Lower lobe of right lung (tissue), 2 donors: ENCODE measurements at regions not wholly inside any gene's neighbourhood (a gene's known extent, or its start where the extent isn't known, plus 50 kb on each side); places are given as distances from the start of the nearest gene placed in this dataset.

Source experiments
- ATAC-seq, 2 donors: fragments of 200-7000 bp; cut with Tn5 transposase; one replicate each; pipeline ENCODE4 v1.9.1; 2020 to 2022; ENCODE audit warnings: mild to moderate bottlenecking in 2 of 2, moderate library complexity in 2 of 2
- DNase-seq: peaks from one replicate; pipeline ENCODE4 v3.0.0-alpha.2; 2020
- H3K27ac ChIP-seq: fragments of 200-600 bp; one replicate; pipeline ENCODE4 v1.8.0; 2022
- H3K27me3 ChIP-seq: fragments of 200-600 bp; one replicate; pipeline ENCODE4 v1.8.0; 2022; ENCODE audit warnings: low read depth
- H3K36me3 ChIP-seq: fragments of 200-600 bp; one replicate; pipeline ENCODE4 v1.8.0; 2022; ENCODE audit warnings: mild to moderate bottlenecking
- H3K4me1 ChIP-seq: fragments of 200-600 bp; one replicate; pipeline ENCODE4 v1.8.0; 2022
- H3K4me3 ChIP-seq: fragments of 200-600 bp; one replicate; pipeline ENCODE4 v1.8.0; 2022; ENCODE audit warnings: mild to moderate bottlenecking
- H3K9me3 ChIP-seq: fragments of 200-600 bp; one replicate; pipeline ENCODE4 v1.8.0; 2022
- intact Hi-C: fragments of 100-400 bp; cut with DNase I; formaldehyde crosslinking; loops from one replicate; pipeline ENCODE4 v1.11.0; 2022
- TF ChIP-seq, protein P1 (sequence below): fragments of 200-600 bp; IDR thresholded peaks from one replicate; pipeline ENCODE4 v1.8.0; 2022; ENCODE audit warnings: antibody characterized with exemption, mild to moderate bottlenecking
- donor health status: DM: no; HTN: yes; CAD: no; lungs with severe emphysema.

DNA sequence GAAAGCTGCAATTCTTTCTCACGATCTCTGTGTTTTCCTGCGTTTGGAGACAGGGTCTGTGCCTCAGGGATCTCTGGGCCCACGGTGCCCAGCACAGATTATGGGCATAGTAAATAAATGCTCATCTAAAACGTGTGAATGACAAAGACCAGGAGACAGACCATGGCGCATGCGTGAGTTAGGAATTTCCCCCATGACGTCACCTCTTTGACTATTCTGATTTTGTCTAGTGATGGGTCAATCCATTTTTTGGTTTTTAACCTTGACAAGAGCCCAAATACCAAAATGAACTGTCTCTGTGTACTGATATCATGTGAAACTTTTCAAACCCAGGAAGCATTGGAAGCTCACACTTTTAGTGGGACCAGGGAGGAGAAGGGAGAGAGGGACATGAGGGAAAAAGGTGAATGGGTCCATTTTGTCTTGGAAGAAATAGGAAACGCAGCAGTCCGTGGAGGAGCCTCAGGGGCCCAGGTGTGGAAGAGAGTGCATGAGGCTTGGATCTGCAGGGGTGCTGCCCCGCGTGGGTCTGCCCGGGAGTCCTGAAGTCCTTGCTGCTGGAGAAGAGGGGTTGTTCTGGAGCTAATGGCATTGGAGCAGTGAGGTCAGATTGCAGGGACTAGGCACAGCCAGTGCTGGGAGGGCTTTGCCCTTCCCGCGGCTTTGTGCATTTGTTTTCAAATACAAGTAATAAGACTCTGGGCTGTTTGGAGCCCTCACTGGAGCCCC, 172.2 kb downstream of the ASB1 start:
- Histone ChIP-seq H3K4me3 (no peak overlapping the region), H3K27me3 (no peaks in the 10 kb centered on the region), H3K4me1 (peaks cover 42% of the 10 kb centered on the region), H3K36me3 (no peaks in the 10 kb centered on the region), H3K27ac (no peak overlapping the region), H3K9me3 (no peaks in the 10 kb centered on the region)
- no peak for DNase-seq
- intact Hi-C loops, result no loop called here
- ATAC-seq, result no peak
- TF ChIP-seq, protein P1, sequence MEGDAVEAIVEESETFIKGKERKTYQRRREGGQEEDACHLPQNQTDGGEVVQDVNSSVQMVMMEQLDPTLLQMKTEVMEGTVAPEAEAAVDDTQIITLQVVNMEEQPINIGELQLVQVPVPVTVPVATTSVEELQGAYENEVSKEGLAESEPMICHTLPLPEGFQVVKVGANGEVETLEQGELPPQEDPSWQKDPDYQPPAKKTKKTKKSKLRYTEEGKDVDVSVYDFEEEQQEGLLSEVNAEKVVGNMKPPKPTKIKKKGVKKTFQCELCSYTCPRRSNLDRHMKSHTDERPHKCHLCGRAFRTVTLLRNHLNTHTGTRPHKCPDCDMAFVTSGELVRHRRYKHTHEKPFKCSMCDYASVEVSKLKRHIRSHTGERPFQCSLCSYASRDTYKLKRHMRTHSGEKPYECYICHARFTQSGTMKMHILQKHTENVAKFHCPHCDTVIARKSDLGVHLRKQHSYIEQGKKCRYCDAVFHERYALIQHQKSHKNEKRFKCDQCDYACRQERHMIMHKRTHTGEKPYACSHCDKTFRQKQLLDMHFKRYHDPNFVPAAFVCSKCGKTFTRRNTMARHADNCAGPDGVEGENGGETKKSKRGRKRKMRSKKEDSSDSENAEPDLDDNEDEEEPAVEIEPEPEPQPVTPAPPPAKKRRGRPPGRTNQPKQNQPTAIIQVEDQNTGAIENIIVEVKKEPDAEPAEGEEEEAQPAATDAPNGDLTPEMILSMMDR, result no peak

DNA sequence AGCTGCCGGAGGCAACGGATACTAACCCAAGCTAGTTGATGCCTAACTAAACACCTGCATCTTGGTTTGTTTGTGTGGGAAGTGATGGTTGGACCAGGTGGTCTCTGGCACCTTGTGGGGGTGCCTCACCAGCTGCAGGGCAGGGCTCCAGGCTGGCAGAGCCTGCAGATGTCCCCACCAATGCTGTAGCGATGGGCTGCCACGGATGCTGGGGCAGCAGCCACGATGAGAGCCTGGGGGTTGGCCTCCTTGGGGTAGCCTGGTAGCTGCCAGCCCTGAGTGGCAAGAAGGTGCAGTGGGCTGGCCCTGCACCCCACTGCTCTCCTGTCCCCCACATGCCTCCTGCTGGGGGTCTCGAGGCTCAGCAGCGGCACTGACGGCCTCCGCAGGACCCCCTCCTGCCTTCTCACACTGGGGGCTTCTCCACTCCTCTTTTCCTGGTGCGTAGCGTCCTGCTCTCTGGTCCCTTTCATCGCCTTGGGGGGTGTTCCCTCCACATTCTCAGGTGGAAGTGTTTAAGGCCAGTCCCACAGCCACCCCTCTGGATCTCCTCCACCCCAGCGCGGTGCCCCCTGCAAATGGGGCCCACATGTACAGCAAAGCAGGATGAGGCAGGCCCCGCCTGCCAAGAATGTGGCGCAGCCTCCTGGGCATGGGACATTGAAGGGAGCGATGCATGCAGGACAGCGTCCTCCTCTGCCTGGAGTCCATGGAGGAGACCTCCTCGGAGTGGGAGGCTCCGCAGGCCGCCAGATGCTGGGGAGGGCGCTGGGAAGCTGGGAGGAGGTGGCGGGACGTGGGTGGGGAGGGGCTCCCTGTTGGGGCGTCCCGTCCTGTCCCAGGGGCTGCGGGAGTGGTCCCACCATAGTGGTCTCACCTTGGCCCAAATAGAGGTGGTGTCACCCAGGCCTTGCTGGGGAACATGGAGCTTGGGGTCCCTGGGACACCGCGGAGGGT, 173.1 kb downstream of the ASB1 start:
- peaks cover 42% of the 10 kb centered on the region for H3K4me1 ChIP-seq
- intact Hi-C loops, result no loop called here
- H3K4me3 ChIP-seq, result no peak overlapping the region
- no peaks in the 10 kb centered on the region for H3K27me3 ChIP-seq
- no peaks in the 10 kb centered on the region for H3K36me3 ChIP-seq
- TF ChIP-seq, protein P1, result no peak
- no peak overlapping the region for H3K27ac ChIP-seq
- ATAC-seq (no peak), DNase-seq (no peak)
- H3K9me3 ChIP-seq, result no peaks in the 10 kb centered on the region

DNA sequence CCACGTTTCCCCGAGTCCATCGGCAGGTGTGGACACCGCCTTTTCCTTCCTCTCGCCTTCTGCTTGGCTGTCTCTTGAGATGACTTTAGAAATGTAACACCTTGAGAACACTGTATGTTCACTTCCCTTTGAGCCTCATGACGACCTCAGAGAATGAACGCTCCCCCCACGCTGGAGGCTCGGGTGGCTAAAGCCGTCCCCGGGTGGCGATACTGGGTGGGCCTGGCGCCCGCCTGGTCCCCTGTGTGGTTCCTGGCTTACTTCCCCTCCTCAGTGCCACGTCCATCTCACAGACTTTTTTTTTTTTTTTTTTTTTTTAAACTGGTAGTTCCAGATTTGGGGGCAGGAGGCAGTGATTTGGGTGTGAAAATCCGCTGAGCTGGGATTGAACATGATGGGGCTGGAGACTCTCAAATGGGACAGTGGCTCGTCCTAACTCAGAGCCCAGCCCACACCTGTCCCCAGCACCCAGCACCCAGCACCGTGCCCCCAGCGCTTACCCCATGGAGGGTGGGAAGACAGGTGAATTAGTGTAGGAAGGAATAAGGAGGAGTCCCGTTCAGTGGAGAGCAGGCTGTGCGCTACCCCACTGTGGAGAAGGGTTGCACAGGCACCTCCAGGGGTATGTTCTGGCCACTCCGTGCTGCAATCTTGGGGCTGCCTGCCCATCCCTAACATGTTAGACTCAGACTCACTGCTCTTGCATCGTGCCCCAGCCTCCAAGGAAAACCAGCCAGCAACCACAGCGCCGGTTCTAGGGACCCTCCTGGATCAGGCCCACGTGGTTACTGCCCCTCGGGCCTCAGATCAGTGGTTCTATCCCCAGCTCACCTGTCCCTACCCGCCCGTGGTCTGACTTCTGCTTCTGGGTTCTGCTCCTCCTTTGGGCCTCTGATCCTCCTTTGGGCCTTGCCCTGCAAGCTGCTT, 174.0 kb downstream of the ASB1 start:
- H3K36me3 ChIP-seq, result no peaks in the 10 kb centered on the region
- ATAC-seq (no peak), DNase-seq (no peak)
- H3K9me3 ChIP-seq, result no peaks in the 10 kb centered on the region
- H3K4me3 ChIP-seq, result no peak overlapping the region
- TF ChIP-seq, protein P1, result no peak
- peak overlapping the region; percentile 53 for H3K27ac ChIP-seq
- peaks cover 42% of the 10 kb centered on the region for H3K4me1 ChIP-seq
- H3K27me3 ChIP-seq, result no peaks in the 10 kb centered on the region
- intact Hi-C loops, result no loop called here

DNA sequence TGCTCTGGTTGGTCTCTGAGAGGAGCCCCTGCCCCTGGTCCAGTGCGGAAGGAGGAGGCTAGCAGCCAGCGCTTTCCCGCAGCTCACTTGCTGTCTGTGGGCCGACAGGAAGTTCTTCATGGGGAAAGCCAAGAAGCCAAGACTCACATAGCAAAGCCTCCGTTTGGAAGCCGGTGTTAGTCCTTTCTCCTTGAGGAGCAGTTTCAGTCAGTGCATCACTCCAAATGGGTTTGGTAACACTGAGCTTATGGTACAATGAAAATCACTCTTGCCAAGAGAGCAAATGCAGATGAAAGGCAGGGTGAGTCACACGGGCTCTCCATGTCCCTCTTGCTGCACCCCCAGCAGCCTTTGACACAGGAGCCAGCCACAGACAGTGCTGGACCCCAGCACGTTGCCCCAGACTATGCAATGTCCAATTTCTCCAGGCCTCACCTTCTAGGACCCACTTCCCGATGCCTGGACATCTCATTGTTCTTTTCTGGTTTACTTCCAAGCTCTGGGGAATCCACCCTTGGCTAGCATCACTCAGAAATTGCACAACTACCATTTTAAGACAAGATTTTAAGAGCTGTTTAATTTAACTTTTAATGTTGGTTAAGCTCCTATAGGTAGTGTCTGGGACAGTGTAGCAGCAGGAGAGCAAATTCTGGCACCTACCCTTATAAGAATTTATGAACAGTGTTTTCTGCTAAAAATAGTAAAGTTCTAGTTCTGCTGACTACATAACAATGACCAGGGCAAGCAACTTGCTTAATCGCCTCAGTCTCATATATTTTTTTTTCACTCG, 174.9 kb downstream of the ASB1 start:
- Histone ChIP-seq H3K4me3 (no peak overlapping the region), H3K36me3 (no peaks in the 10 kb centered on the region), H3K4me1 (peaks cover 37% of the 10 kb centered on the region), H3K27me3 (no peaks in the 10 kb centered on the region), H3K27ac (peak overlapping the region; percentile 53), H3K9me3 (no peaks in the 10 kb centered on the region)
- ATAC-seq (peak; percentile 67 to 68), DNase-seq (no peak)
- TF ChIP-seq, protein P1, result no peak
- intact Hi-C loops, result no loop called here
